HUES6 (cell line): ENCODE measurements at regions not wholly inside any gene's neighbourhood (a gene's known extent, or its start where the extent isn't known, plus 50 kb on each side); places are given as distances from the start of the nearest gene placed in this dataset.

ENCODE experiments used
- H3K27ac ChIP-seq: 2 replicates; pipeline ENCODE4 v1.7.0; 2013; ENCODE audit warnings: low read depth, mild to moderate bottlenecking, low read length, inconsistent platforms
- H3K27me3 ChIP-seq: 2 replicates; pipeline ENCODE4 v1.6.1; 2013; ENCODE audit warnings: low read length; ENCODE audit not compliant: control insufficient read depth, insufficient read depth
- H3K36me3 ChIP-seq: 2 replicates; pipeline ENCODE4 v1.6.1; 2013; ENCODE audit warnings: low read length; ENCODE audit not compliant: control insufficient read depth, insufficient read depth
- H3K4me1 ChIP-seq: 2 replicates; pipeline ENCODE4 v1.6.1; 2013; ENCODE audit warnings: low read length; ENCODE audit not compliant: control insufficient read depth, insufficient read depth
- H3K4me3 ChIP-seq: 2 replicates; pipeline ENCODE4 v1.5.1; 2013; ENCODE audit warnings: low read depth, low read length
- H3K9ac ChIP-seq: one replicate; pipeline ENCODE4 v1.6.1; 2013; ENCODE audit warnings: mild to moderate bottlenecking, low read length
- H3K9me3 ChIP-seq: 2 replicates; pipeline ENCODE4 v1.6.1; 2013; ENCODE audit warnings: low read depth, low read length; ENCODE audit not compliant: control insufficient read depth, insufficient read depth

- H3K4me3 ChIP-seq = no peak overlapping the region
- H3K9ac ChIP-seq = no peak overlapping the region
- peaks cover 17% of the 10 kb centered on the region; the same call in 1 of the 2 replicates for H3K9me3 ChIP-seq
- H3K4me1 ChIP-seq = no peaks in the 10 kb centered on the region
- no peak overlapping the region for H3K27ac ChIP-seq
- H3K36me3 ChIP-seq = no peaks in the 10 kb centered on the region
- H3K27me3 ChIP-seq = no peaks in the 10 kb centered on the region
Measured at GRCh38 chr1:68780919-68781318, 284.0 kb upstream of the DEPDC1 start.

- H3K9ac ChIP-seq = no peak overlapping the region
- peaks cover 17% of the 10 kb centered on the region; the same call in 1 of the 2 replicates for H3K9me3 ChIP-seq
- H3K27ac ChIP-seq = no peak overlapping the region
- no peak overlapping the region for H3K4me3 ChIP-seq
- no peaks in the 10 kb centered on the region for H3K27me3 ChIP-seq
- no peaks in the 10 kb centered on the region for H3K36me3 ChIP-seq
- H3K4me1 ChIP-seq = no peaks in the 10 kb centered on the region
Measured at GRCh38 chr1:68782890-68783289, 286.0 kb upstream of the DEPDC1 start.

- H3K4me1 ChIP-seq = no peaks in the 10 kb centered on the region
- H3K4me3 ChIP-seq = no peak overlapping the region
- H3K9me3 ChIP-seq = 0 out of 2 replicates have a peak, but pooled peaks cover 4% of the 10 kb centered on the region
- H3K9ac ChIP-seq = no peak overlapping the region
- no peak overlapping the region for H3K27ac ChIP-seq
- H3K27me3 ChIP-seq = no peaks in the 10 kb centered on the region
- no peaks in the 10 kb centered on the region for H3K36me3 ChIP-seq
Measured at GRCh38 chr1:68785328-68785727, 288.4 kb upstream of the DEPDC1 start.

- no peaks in the 10 kb centered on the region for H3K27me3 ChIP-seq
- H3K36me3 ChIP-seq = no peaks in the 10 kb centered on the region
- no peak overlapping the region for H3K4me3 ChIP-seq
- no peak overlapping the region for H3K9ac ChIP-seq
- no peak overlapping the region for H3K27ac ChIP-seq
- no peaks in the 10 kb centered on the region for H3K9me3 ChIP-seq
- no peaks in the 10 kb centered on the region for H3K4me1 ChIP-seq
Measured at GRCh38 chr1:68788762-68789161, 291.9 kb upstream of the DEPDC1 start.

- no peak overlapping the region for H3K27ac ChIP-seq
- H3K36me3 ChIP-seq = no peaks in the 10 kb centered on the region
- no peaks in the 10 kb centered on the region for H3K4me1 ChIP-seq
- no peak overlapping the region for H3K4me3 ChIP-seq
- no peaks in the 10 kb centered on the region for H3K9me3 ChIP-seq
- H3K27me3 ChIP-seq = no peaks in the 10 kb centered on the region
- H3K9ac ChIP-seq = no peak overlapping the region
Measured at GRCh38 chr1:68791800-68792199, 294.9 kb upstream of the DEPDC1 start.

- Histone ChIP-seq H3K4me1 (no peaks in the 10 kb centered on the region), H3K36me3 (no peaks in the 10 kb centered on the region), H3K27me3 (no peaks in the 10 kb centered on the region), H3K9ac (no peak overlapping the region), H3K4me3 (no peak overlapping the region), H3K27ac (no peak overlapping the region), H3K9me3 (no peaks in the 10 kb centered on the region)
Measured at GRCh38 chr1:68795956-68796355, 299.1 kb upstream of the DEPDC1 start.

GRCh38 chr1:68796888-68797287 lies 300.0 kb upstream of the DEPDC1 start:
- Histone ChIP-seq H3K36me3 (no peaks in the 10 kb centered on the region), H3K9me3 (no peaks in the 10 kb centered on the region), H3K4me1 (no peaks in the 10 kb centered on the region), H3K9ac (no peak overlapping the region), H3K4me3 (no peak overlapping the region), H3K27ac (no peak overlapping the region), H3K27me3 (no peaks in the 10 kb centered on the region)

GRCh38 chr1:68798071-68798470 lies 301.2 kb upstream of the DEPDC1 start:
- no peaks in the 10 kb centered on the region for H3K4me1 ChIP-seq
- no peaks in the 10 kb centered on the region for H3K36me3 ChIP-seq
- H3K27me3 ChIP-seq = no peaks in the 10 kb centered on the region
- H3K9ac ChIP-seq = no peak overlapping the region
- no peak overlapping the region for H3K27ac ChIP-seq
- no peaks in the 10 kb centered on the region for H3K9me3 ChIP-seq
- H3K4me3 ChIP-seq = no peak overlapping the region

- H3K27ac ChIP-seq = no peak overlapping the region
Measured at GRCh38 chr1:68799096-68799495, 302.2 kb upstream of the DEPDC1 start.

GRCh38 chr1:68800182-68800581 lies 303.3 kb upstream of the DEPDC1 start:
- no peaks in the 10 kb centered on the region for H3K36me3 ChIP-seq
- no peaks in the 10 kb centered on the region for H3K9me3 ChIP-seq
- no peak overlapping the region for H3K4me3 ChIP-seq
- H3K27me3 ChIP-seq = no peaks in the 10 kb centered on the region
- no peak overlapping the region for H3K27ac ChIP-seq
- no peaks in the 10 kb centered on the region for H3K4me1 ChIP-seq
- H3K9ac ChIP-seq = no peak overlapping the region

More at GRCh38 chr1:68799096-68799495, 302.2 kb upstream of the DEPDC1 start:
- no peaks in the 10 kb centered on the region for H3K4me1 ChIP-seq
- no peaks in the 10 kb centered on the region for H3K9me3 ChIP-seq
- H3K27me3 ChIP-seq = no peaks in the 10 kb centered on the region
- H3K9ac ChIP-seq = no peak overlapping the region
- H3K4me3 ChIP-seq = no peak overlapping the region
- H3K36me3 ChIP-seq = no peaks in the 10 kb centered on the region

GRCh38 chr1:68801440-68801839 lies 304.6 kb upstream of the DEPDC1 start:
- H3K9me3 ChIP-seq = no peaks in the 10 kb centered on the region
- no peak overlapping the region for H3K27ac ChIP-seq
- no peaks in the 10 kb centered on the region for H3K4me1 ChIP-seq
- no peaks in the 10 kb centered on the region for H3K27me3 ChIP-seq
- no peaks in the 10 kb centered on the region for H3K36me3 ChIP-seq
- no peak overlapping the region for H3K4me3 ChIP-seq
- H3K9ac ChIP-seq = no peak overlapping the region

GRCh38 chr1:68805097-68805641 lies 308.3 kb upstream of the DEPDC1 start:
- Histone ChIP-seq H3K9me3 (no peaks in the 10 kb centered on the region), H3K36me3 (no peaks in the 10 kb centered on the region), H3K4me3 (no peak overlapping the region), H3K4me1 (no peaks in the 10 kb centered on the region), H3K9ac (no peak overlapping the region), H3K27me3 (no peaks in the 10 kb centered on the region), H3K27ac (no peak overlapping the region)
